ENCODE measurements at regions not wholly inside any gene's neighbourhood (a gene's known extent, or its start where the extent isn't known, plus 50 kb on each side); places are given as distances from the start of the nearest gene placed in this dataset.

DNA sequence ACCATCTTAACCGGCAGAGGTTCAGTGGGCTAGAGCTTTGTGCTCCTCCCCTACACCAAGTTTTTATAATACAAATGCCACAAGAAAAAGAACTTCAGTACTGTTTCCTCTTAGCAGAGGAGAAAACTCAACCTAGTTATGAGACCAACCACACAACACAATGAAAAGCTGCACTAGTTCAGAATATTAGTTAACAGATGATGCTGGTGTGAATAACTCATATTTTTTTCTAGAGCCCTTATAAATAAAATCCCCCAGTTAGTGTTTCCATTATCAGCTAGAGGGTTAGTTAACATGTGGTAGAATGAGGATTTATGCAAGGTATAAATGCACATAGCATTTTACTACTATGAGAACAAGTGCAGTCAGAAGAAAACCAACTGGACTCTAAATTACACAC, 61.9 kb upstream of the AMN1 start:
- no peaks in the 10 kb centered on the region for H3K27me3 ChIP-seq (replicated peaks; ENCODE audit: insufficient read depth, low read length)
- no peaks in the 10 kb centered on the region for H3K79me2 ChIP-seq (ENCODE audit: low read length)
- no peak overlapping the region for H2AFZ ChIP-seq (ENCODE audit: low read length)
- no peak for DNase-seq
- H3K4me2 ChIP-seq (ENCODE audit: low read depth, low read length), result no peak overlapping the region
- H3K4me3 ChIP-seq (ENCODE audit: low read length), result no peak overlapping the region
- H4K20me1 ChIP-seq (ENCODE audit: insufficient read depth, low read length), result no peaks in the 10 kb centered on the region
- no peaks in the 10 kb centered on the region for H3K9me2 ChIP-seq (replicated peaks; ENCODE audit: insufficient read depth, low read length)
- H3K4me1 ChIP-seq (ENCODE audit: low read length), result no peaks in the 10 kb centered on the region
- TF ChIP-seq EZH2 (optimal IDR thresholded peaks at IDR 0.05; ENCODE audit: low read depth, low read length) (no peak), EZH2phosphoT487 (IDR thresholded peaks at IDR 0.05; ENCODE audit: low read length) (no peak)
- TF ChIP-seq, protein P1, sequence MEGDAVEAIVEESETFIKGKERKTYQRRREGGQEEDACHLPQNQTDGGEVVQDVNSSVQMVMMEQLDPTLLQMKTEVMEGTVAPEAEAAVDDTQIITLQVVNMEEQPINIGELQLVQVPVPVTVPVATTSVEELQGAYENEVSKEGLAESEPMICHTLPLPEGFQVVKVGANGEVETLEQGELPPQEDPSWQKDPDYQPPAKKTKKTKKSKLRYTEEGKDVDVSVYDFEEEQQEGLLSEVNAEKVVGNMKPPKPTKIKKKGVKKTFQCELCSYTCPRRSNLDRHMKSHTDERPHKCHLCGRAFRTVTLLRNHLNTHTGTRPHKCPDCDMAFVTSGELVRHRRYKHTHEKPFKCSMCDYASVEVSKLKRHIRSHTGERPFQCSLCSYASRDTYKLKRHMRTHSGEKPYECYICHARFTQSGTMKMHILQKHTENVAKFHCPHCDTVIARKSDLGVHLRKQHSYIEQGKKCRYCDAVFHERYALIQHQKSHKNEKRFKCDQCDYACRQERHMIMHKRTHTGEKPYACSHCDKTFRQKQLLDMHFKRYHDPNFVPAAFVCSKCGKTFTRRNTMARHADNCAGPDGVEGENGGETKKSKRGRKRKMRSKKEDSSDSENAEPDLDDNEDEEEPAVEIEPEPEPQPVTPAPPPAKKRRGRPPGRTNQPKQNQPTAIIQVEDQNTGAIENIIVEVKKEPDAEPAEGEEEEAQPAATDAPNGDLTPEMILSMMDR (IDR thresholded peaks at IDR 0.05; ENCODE audit: low read length), result no peak
- H3K27ac ChIP-seq (ENCODE audit: low read length), result no peak overlapping the region
- H3K9ac ChIP-seq (ENCODE audit: low read length), result no peak overlapping the region
- no peaks in the 10 kb centered on the region for H3K36me3 ChIP-seq (replicated peaks; ENCODE audit: insufficient read depth, low read length)
- H3F3A ChIP-seq (ENCODE audit: insufficient read depth, low read length), result no peaks in the 10 kb centered on the region
- no peaks in the 10 kb centered on the region for H3K9me3 ChIP-seq (replicated peaks; ENCODE audit: insufficient read depth, low read length)

DNA sequence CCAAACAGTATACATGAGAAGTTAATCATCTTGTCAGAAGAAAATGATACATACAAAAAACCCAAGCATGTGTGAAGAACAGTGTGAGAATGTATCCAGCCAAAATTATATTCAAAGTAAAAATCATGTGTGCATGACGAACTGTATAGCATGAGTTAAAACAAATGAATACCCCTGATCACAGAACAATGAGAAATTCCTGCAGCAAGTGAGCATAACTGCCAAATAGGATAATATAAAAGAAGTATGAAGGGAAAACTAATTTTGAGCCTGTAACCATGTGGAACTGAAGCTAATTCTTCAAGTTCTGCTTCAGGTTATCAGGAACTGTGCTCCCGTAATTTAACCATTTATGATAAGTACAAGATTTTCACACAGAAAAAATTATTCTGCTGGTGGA, 56.5 kb upstream of the AMN1 start:
- no peaks in the 10 kb centered on the region for H3K9me3 ChIP-seq (replicated peaks; ENCODE audit: insufficient read depth, low read length)
- no peaks in the 10 kb centered on the region for H3K4me1 ChIP-seq (ENCODE audit: low read length)
- no peaks in the 10 kb centered on the region for H3K79me2 ChIP-seq (ENCODE audit: low read length)
- no peaks in the 10 kb centered on the region for H3K9me2 ChIP-seq (replicated peaks; ENCODE audit: insufficient read depth, low read length)
- H3F3A ChIP-seq (ENCODE audit: insufficient read depth, low read length), result no peaks in the 10 kb centered on the region
- H3K27ac ChIP-seq (ENCODE audit: low read length), result no peak overlapping the region
- H3K4me2 ChIP-seq (ENCODE audit: low read depth, low read length), result no peak overlapping the region
- H3K4me3 ChIP-seq (ENCODE audit: low read length), result no peak overlapping the region
- TF ChIP-seq EZH2phosphoT487 (IDR thresholded peaks at IDR 0.05; ENCODE audit: low read length) (no peak), EZH2 (optimal IDR thresholded peaks at IDR 0.05; ENCODE audit: low read depth, low read length) (no peak)
- TF ChIP-seq, protein P1 (IDR thresholded peaks at IDR 0.05; ENCODE audit: low read length), result no peak
- no peak overlapping the region for H3K9ac ChIP-seq (ENCODE audit: low read length)
- H2AFZ ChIP-seq (ENCODE audit: low read length), result no peak overlapping the region
- H4K20me1 ChIP-seq (ENCODE audit: insufficient read depth, low read length), result no peaks in the 10 kb centered on the region
- no peaks in the 10 kb centered on the region for H3K36me3 ChIP-seq (replicated peaks; ENCODE audit: insufficient read depth, low read length)
- H3K27me3 ChIP-seq (replicated peaks; ENCODE audit: insufficient read depth, low read length), result no peaks in the 10 kb centered on the region
- no peak for DNase-seq

DNA sequence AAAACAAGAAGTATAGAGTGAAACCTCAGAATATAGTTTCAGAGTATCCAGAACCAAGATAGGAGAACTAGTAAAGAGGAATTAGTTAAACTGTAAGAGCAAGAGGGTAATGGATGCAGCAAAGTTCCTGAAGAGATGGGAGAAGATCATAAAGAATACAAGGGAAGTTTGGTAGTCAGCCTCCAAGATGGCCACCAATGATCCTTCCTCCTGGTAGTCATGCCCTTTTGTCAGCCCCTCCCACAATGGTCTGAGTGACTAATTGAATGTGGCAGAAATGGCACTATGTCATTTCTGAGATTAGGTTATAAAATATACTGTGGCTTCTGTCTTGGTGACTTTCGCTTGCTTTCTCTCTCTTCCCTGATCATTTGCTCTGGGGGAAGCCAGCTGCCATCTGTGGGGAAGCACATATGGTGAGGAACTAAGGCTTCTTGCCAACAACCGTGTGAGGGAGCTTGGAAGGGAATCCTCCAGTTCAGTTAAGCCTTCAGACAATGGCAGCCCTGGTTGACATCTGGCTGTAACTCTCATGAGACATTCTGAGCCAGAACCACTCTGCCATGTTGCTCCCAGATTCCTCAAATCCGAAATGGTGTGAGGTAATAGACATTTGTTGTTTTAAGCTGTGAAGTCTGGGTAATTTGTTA, 55.3 kb upstream of the AMN1 start:
- Histone ChIP-seq H3K9me3 (replicated peaks; ENCODE audit: insufficient read depth, low read length) (no peaks in the 10 kb centered on the region), H3K27me3 (replicated peaks; ENCODE audit: insufficient read depth, low read length) (no peaks in the 10 kb centered on the region), H3K27ac (ENCODE audit: low read length) (no peak overlapping the region), H3K36me3 (replicated peaks; ENCODE audit: insufficient read depth, low read length) (no peaks in the 10 kb centered on the region), H3F3A (ENCODE audit: insufficient read depth, low read length) (no peaks in the 10 kb centered on the region), H4K20me1 (ENCODE audit: insufficient read depth, low read length) (no peaks in the 10 kb centered on the region), H3K4me3 (ENCODE audit: low read length) (no peak overlapping the region), H2AFZ (ENCODE audit: low read length) (no peak overlapping the region), H3K9ac (ENCODE audit: low read length) (no peak overlapping the region), H3K4me1 (ENCODE audit: low read length) (no peaks in the 10 kb centered on the region), H3K79me2 (ENCODE audit: low read length) (no peaks in the 10 kb centered on the region), H3K9me2 (replicated peaks; ENCODE audit: insufficient read depth, low read length) (no peaks in the 10 kb centered on the region), H3K4me2 (ENCODE audit: low read depth, low read length) (no peak overlapping the region)
- TF ChIP-seq EZH2phosphoT487 (IDR thresholded peaks at IDR 0.05; ENCODE audit: low read length), result no peak
- TF ChIP-seq, protein P1 (IDR thresholded peaks at IDR 0.05; ENCODE audit: low read length), result no peak
- TF ChIP-seq EZH2 (optimal IDR thresholded peaks at IDR 0.05; ENCODE audit: low read depth, low read length), result no peak
- no peak for DNase-seq

Data from MM.1S (cell line).